ENCODE measurements at regions not wholly inside any gene's neighbourhood (a gene's known extent, or its start where the extent isn't known, plus 50 kb on each side); places are given as distances from the start of the nearest gene placed in this dataset.

DNA sequence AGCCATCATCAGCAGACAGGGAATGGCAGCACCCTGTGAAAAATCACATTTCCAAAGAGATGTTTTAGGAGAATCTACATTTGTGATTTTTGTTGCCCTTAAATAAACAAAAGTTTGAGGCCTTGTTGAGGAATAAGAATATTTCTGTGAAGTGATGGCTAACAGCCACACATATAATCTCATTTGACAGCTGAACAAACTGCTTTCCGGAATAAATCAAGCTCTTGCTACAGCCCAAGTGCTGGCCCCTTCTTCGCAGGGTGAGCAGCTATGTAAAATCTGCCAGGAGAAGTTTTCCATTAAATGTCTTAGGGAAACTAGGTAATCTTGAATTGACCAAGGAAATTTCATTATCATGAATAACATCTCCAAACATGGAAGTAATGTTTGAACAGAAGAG lies 106.4 kb upstream of the GPM6B start:
- TF ChIP-seq POLR2AphosphoS5 (IDR thresholded peaks at IDR 0.05; ENCODE audit: low read depth) (no peak), GABPA (IDR thresholded peaks at IDR 0.05; ENCODE audit: low read depth) (no peak), CTCF (IDR thresholded peaks at IDR 0.05; ENCODE audit: insufficient read depth, low read length) (no peak), REST (IDR thresholded peaks at IDR 0.05; ENCODE audit: insufficient replicate concordance, low read depth) (no peak)

Data from HL-60 (cell line).